ENCODE measurements at regions not wholly inside any gene's neighbourhood (a gene's known extent, or its start where the extent isn't known, plus 50 kb on each side); places are given as distances from the start of the nearest gene placed in this dataset.

DNA sequence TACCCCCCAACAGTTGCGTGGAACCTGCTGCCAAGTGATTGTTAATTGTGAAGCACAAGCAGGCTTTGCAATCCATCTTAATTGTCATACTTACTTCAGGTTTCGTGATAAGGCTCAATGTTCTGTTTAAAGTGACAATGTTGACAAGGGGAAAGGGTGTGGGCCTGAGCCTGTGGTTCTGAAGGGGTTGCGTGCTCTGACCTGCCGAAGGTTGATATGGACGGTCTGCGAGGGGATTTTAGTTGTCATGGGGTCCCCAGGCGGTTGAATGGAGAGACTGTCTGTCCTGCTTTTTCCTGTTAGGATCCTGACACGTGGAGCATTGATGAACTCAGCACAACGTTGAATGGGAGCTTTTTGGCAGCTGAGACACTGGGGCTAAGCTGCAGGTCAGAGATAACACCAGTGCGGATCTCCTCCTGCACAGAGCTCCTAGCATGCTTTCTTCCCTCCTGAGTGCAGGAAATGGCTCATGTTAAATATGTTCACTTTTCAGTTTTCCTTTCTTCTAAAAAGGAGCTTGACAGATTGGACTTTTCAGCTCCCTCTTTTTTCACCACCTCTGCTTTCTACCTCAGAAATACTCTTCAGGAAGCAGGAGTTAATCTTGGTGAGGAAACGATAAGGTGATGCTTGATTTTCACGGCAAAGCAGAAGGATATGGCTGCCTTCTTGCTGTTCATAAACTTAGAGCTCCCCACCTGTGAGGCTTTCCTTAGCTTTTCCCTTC is 62.9 kb upstream of the ZEB2 start:
- CTCF ChIA-PET = no interaction called here
- intact Hi-C loops (cut with micrococcal nuclease; ENCODE audit: unreplicated experiment) = no loop called here
- DNase-seq (ENCODE audit: low read depth, low spot score) (no peak), ATAC-seq (no peak)
- TF ChIP-seq POLR2AphosphoS5 (IDR thresholded peaks at IDR 0.05; ENCODE audit: low read depth, low read length) = no peak
- Histone ChIP-seq H3K4me3 (ENCODE audit: low read depth in 2 of 2, low read length in 2 of 2) (no peak overlapping the region), H3K27me3 (ENCODE audit: control insufficient read depth, insufficient read depth, low read length) (no peaks in the 10 kb centered on the region), H3K27ac (ENCODE audit: low read length) (no peak overlapping the region), H3K9me3 (ENCODE audit: control insufficient read depth, insufficient read depth, low read depth, low read length) (no peaks in the 10 kb centered on the region), H3K4me1 (ENCODE audit: control insufficient read depth, insufficient read depth, low read length) (no peaks in the 10 kb centered on the region), H3K36me3 (ENCODE audit: control insufficient read depth, insufficient read depth, low read length) (no peaks in the 10 kb centered on the region)
- in situ Hi-C loops (cut with HindIII; ENCODE audit: low pct_unique_long_range_greater_than_20kb, low sequenced_read_pairs) = no loop called here
- POLR2A ChIA-PET = interaction anchor here (0.6 kb wide), 1 partner anchor 80 kb away, joined by 3 read pairs; no protein-coding TSS in a partner anchor
- no TSS peak for BruUV-seq (replicated peaks)

DNA sequence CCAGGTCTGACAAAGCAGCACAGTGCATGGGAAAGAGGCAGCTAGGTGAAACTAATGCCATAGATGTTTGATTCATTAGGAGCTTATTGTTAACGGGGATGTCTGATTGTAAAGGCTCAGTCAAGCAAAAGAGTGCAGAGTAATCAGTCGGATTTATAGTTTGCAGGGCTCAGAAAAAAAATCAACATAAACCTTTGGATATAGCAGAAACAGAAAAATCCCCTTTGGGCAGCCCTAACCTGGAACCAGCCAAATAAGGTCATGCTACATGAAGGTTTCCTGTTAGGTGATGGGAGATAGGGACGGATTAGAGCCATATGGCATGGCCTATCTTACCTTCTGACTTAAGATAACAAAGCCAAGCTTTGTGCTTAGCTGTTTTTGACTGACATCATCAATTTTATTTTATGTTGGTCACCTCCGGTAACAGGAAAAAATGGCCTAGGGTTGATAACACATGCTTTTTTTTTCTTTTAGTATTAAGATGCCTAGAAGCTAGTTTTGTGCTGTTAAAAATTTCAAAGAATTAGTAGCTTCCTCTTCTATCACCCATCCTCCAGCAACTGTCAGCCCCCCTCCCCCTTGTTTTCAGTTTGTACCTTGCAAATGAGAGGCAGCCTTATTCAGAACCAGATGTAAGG is 60.7 kb upstream of the ZEB2 start:
- TF ChIP-seq, protein P1, sequence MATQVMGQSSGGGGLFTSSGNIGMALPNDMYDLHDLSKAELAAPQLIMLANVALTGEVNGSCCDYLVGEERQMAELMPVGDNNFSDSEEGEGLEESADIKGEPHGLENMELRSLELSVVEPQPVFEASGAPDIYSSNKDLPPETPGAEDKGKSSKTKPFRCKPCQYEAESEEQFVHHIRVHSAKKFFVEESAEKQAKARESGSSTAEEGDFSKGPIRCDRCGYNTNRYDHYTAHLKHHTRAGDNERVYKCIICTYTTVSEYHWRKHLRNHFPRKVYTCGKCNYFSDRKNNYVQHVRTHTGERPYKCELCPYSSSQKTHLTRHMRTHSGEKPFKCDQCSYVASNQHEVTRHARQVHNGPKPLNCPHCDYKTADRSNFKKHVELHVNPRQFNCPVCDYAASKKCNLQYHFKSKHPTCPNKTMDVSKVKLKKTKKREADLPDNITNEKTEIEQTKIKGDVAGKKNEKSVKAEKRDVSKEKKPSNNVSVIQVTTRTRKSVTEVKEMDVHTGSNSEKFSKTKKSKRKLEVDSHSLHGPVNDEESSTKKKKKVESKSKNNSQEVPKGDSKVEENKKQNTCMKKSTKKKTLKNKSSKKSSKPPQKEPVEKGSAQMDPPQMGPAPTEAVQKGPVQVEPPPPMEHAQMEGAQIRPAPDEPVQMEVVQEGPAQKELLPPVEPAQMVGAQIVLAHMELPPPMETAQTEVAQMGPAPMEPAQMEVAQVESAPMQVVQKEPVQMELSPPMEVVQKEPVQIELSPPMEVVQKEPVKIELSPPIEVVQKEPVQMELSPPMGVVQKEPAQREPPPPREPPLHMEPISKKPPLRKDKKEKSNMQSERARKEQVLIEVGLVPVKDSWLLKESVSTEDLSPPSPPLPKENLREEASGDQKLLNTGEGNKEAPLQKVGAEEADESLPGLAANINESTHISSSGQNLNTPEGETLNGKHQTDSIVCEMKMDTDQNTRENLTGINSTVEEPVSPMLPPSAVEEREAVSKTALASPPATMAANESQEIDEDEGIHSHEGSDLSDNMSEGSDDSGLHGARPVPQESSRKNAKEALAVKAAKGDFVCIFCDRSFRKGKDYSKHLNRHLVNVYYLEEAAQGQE (IDR thresholded peaks at IDR 0.05; ENCODE audit: insufficient read depth in 1 of 2, low read depth in 2 of 2, low read length in 1 of 2) = no peak
- TF ChIP-seq POLR2AphosphoS5 (IDR thresholded peaks at IDR 0.05; ENCODE audit: low read depth, low read length) = no peak
- TF ChIP-seq, protein P2, sequence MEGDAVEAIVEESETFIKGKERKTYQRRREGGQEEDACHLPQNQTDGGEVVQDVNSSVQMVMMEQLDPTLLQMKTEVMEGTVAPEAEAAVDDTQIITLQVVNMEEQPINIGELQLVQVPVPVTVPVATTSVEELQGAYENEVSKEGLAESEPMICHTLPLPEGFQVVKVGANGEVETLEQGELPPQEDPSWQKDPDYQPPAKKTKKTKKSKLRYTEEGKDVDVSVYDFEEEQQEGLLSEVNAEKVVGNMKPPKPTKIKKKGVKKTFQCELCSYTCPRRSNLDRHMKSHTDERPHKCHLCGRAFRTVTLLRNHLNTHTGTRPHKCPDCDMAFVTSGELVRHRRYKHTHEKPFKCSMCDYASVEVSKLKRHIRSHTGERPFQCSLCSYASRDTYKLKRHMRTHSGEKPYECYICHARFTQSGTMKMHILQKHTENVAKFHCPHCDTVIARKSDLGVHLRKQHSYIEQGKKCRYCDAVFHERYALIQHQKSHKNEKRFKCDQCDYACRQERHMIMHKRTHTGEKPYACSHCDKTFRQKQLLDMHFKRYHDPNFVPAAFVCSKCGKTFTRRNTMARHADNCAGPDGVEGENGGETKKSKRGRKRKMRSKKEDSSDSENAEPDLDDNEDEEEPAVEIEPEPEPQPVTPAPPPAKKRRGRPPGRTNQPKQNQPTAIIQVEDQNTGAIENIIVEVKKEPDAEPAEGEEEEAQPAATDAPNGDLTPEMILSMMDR (IDR thresholded peaks at IDR 0.05) = no peak
- intact Hi-C loops (cut with micrococcal nuclease; ENCODE audit: unreplicated experiment) = no loop called here
- no peak for ATAC-seq
- ChIA-PET CTCF (no interaction called here), POLR2A (no interaction called here)
- Histone ChIP-seq H3K27me3 (ENCODE audit: control insufficient read depth, insufficient read depth, low read length) (no peaks in the 10 kb centered on the region), H3K4me3 (ENCODE audit: low read depth in 2 of 2, low read length in 2 of 2) (no peak overlapping the region), H3K9me3 (ENCODE audit: control insufficient read depth, insufficient read depth, low read depth, low read length) (no peaks in the 10 kb centered on the region), H3K27ac (ENCODE audit: low read length) (no peak overlapping the region), H3K36me3 (ENCODE audit: control insufficient read depth, insufficient read depth, low read length) (no peaks in the 10 kb centered on the region), H3K4me1 (ENCODE audit: control insufficient read depth, insufficient read depth, low read length) (no peaks in the 10 kb centered on the region)
- no peak for DNase-seq (ENCODE audit: low read depth, low spot score)
- BruUV-seq (replicated peaks) = no TSS peak
- in situ Hi-C loops (cut with HindIII; ENCODE audit: low pct_unique_long_range_greater_than_20kb, low sequenced_read_pairs) = no loop called here

DNA sequence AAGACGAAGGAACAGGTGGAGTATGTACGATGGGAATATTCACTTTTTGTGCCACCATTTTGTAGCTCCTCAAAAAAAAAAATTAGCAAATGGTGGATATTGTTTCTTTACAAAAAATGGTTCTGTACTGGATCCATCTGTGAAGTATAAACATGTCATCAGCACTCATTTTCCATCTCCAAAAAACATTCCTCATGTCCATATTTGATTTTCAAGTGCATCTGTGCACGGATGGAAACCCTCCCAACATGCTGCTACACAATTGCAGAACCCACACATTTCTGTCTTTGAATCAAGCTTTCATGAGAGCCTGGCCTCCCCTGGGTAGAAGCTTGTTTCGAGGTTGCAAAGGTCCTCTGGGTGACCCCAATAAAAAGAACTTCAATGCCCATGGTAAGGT is 59.6 kb upstream of the ZEB2 start:
- TF ChIP-seq SIN3A (IDR thresholded peaks at IDR 0.05; ENCODE audit: borderline replicate concordance, insufficient read depth, low read depth, low read length) = no peak
- TF ChIP-seq TCF7L2 (IDR thresholded peaks at IDR 0.05; ENCODE audit: low read depth, low read length) = no peak
- TF ChIP-seq, protein P2 (IDR thresholded peaks at IDR 0.05) = no peak
- no peak for TF ChIP-seq POLR2AphosphoS5 (IDR thresholded peaks at IDR 0.05; ENCODE audit: low read depth, low read length)
- TF ChIP-seq, protein P1 (IDR thresholded peaks at IDR 0.05; ENCODE audit: insufficient read depth in 1 of 2, low read depth in 2 of 2, low read length in 1 of 2) = no peak
- in situ Hi-C loops (cut with HindIII; ENCODE audit: low pct_unique_long_range_greater_than_20kb, low sequenced_read_pairs) (no loop called here), intact Hi-C loops (cut with micrococcal nuclease; ENCODE audit: unreplicated experiment) (no loop called here)
- POLR2A ChIA-PET = no interaction called here
- CTCF ChIA-PET = no interaction called here
- Histone ChIP-seq H3K27ac (ENCODE audit: low read length) (no peak overlapping the region), H3K36me3 (ENCODE audit: control insufficient read depth, insufficient read depth, low read length) (no peaks in the 10 kb centered on the region), H3K27me3 (ENCODE audit: control insufficient read depth, insufficient read depth, low read length) (no peaks in the 10 kb centered on the region), H3K4me1 (ENCODE audit: control insufficient read depth, insufficient read depth, low read length) (no peaks in the 10 kb centered on the region), H3K4me3 (ENCODE audit: low read depth in 2 of 2, low read length in 2 of 2) (no peak overlapping the region), H3K9me3 (ENCODE audit: control insufficient read depth, insufficient read depth, low read depth, low read length) (no peaks in the 10 kb centered on the region)
- DNase-seq (ENCODE audit: low read depth, low spot score) (no peak), ATAC-seq (no peak)
- no TSS peak for BruUV-seq (replicated peaks)
